ENCODE measurements at regions not wholly inside any gene's neighbourhood (a gene's known extent, or its start where the extent isn't known, plus 50 kb on each side); places are given as distances from the start of the nearest gene placed in this dataset.

GRCh38 chr6:156256161-156256560, 521.0 kb upstream of the ARID1B start:
- no CpG with 5 or more reads among the region's 10 CpGs for WGBS (ENCODE audit: insufficient coverage, insufficient read length)
- H3K9me3 ChIP-seq (ENCODE audit: control insufficient read depth, insufficient read depth, low read length): no peaks in the 10 kb centered on the region

GRCh38 chr6:156254240-156254639, 522.9 kb upstream of the ARID1B start:
- no peaks in the 10 kb centered on the region for H3K36me3 ChIP-seq (ENCODE audit: control insufficient read depth, insufficient read depth, low read length)
- no peak for DNase-seq (ENCODE audit: low read depth, low spot score)
- WGBS (ENCODE audit: insufficient coverage, insufficient read length): no CpG with 5 or more reads among the region's 5 CpGs

More at GRCh38 chr6:156256161-156256560, 521.0 kb upstream of the ARID1B start:
- no peak overlapping the region for H3K27ac ChIP-seq (ENCODE audit: low read length)
- no peaks in the 10 kb centered on the region for H3K4me1 ChIP-seq (ENCODE audit: control insufficient read depth, insufficient read depth, low read length)
- H3K4me3 ChIP-seq (ENCODE audit: low read length): no peak overlapping the region
- no peaks in the 10 kb centered on the region for H3K36me3 ChIP-seq (ENCODE audit: control insufficient read depth, insufficient read depth, low read length)
- no peak for DNase-seq (ENCODE audit: low read depth, low spot score)
- H3K27me3 ChIP-seq (ENCODE audit: control insufficient read depth, insufficient read depth, low read length): no peaks in the 10 kb centered on the region

GRCh38 chr6:156250593-156250992, 526.6 kb upstream of the ARID1B start:
- no CpG with 5 or more reads among the region's 5 CpGs for WGBS (ENCODE audit: insufficient coverage, insufficient read length)
- no peak for DNase-seq (ENCODE audit: low read depth, low spot score)
- H3K9me3 ChIP-seq (ENCODE audit: control insufficient read depth, insufficient read depth, low read length): no peaks in the 10 kb centered on the region
- no peaks in the 10 kb centered on the region for H3K36me3 ChIP-seq (ENCODE audit: control insufficient read depth, insufficient read depth, low read length)
- no peak overlapping the region for H3K4me3 ChIP-seq (ENCODE audit: low read length)
- H3K4me1 ChIP-seq (ENCODE audit: control insufficient read depth, insufficient read depth, low read length): no peaks in the 10 kb centered on the region
- H3K27me3 ChIP-seq (ENCODE audit: control insufficient read depth, insufficient read depth, low read length): no peaks in the 10 kb centered on the region
- H3K27ac ChIP-seq (ENCODE audit: low read length): no peak overlapping the region

More at GRCh38 chr6:156254240-156254639, 522.9 kb upstream of the ARID1B start:
- Histone ChIP-seq H3K4me3 (ENCODE audit: low read length) (no peak overlapping the region), H3K9me3 (ENCODE audit: control insufficient read depth, insufficient read depth, low read length) (no peaks in the 10 kb centered on the region), H3K27me3 (ENCODE audit: control insufficient read depth, insufficient read depth, low read length) (no peaks in the 10 kb centered on the region), H3K27ac (ENCODE audit: low read length) (no peak overlapping the region), H3K4me1 (ENCODE audit: control insufficient read depth, insufficient read depth, low read length) (no peaks in the 10 kb centered on the region)

- no CpG with 5 or more reads among the region's 3 CpGs for WGBS (ENCODE audit: insufficient coverage, insufficient read length)
- Histone ChIP-seq H3K27me3 (ENCODE audit: control insufficient read depth, insufficient read depth, low read length) (no peaks in the 10 kb centered on the region), H3K27ac (ENCODE audit: low read length) (no peak overlapping the region)
Measured at GRCh38 chr6:156242206-156242605, 535.0 kb upstream of the ARID1B start.

GRCh38 chr6:156231026-156231765, 546.0 kb upstream of the ARID1B start:
- Histone ChIP-seq H3K4me3 (ENCODE audit: low read length) (no peak overlapping the region), H3K27me3 (ENCODE audit: control insufficient read depth, insufficient read depth, low read length) (no peaks in the 10 kb centered on the region), H3K27ac (ENCODE audit: low read length) (no peak overlapping the region), H3K36me3 (ENCODE audit: control insufficient read depth, insufficient read depth, low read length) (no peaks in the 10 kb centered on the region), H3K4me1 (ENCODE audit: control insufficient read depth, insufficient read depth, low read length) (no peaks in the 10 kb centered on the region), H3K9me3 (ENCODE audit: control insufficient read depth, insufficient read depth, low read length) (no peaks in the 10 kb centered on the region)
- WGBS (ENCODE audit: insufficient coverage, insufficient read length): no CpG with 5 or more reads among the region's 10 CpGs
- DNase-seq (ENCODE audit: low read depth, low spot score): no peak

More at GRCh38 chr6:156242206-156242605, 535.0 kb upstream of the ARID1B start:
- DNase-seq (ENCODE audit: low read depth, low spot score): no peak
- Histone ChIP-seq H3K36me3 (ENCODE audit: control insufficient read depth, insufficient read depth, low read length) (no peaks in the 10 kb centered on the region), H3K4me1 (ENCODE audit: control insufficient read depth, insufficient read depth, low read length) (no peaks in the 10 kb centered on the region), H3K4me3 (ENCODE audit: low read length) (no peak overlapping the region), H3K9me3 (ENCODE audit: control insufficient read depth, insufficient read depth, low read length) (no peaks in the 10 kb centered on the region)

- no peak overlapping the region for H3K27ac ChIP-seq (ENCODE audit: low read length)
- DNase-seq (ENCODE audit: low read depth, low spot score): no peak
- no peaks in the 10 kb centered on the region for H3K27me3 ChIP-seq (ENCODE audit: control insufficient read depth, insufficient read depth, low read length)
- no peaks in the 10 kb centered on the region for H3K9me3 ChIP-seq (ENCODE audit: control insufficient read depth, insufficient read depth, low read length)
- H3K4me1 ChIP-seq (ENCODE audit: control insufficient read depth, insufficient read depth, low read length): no peaks in the 10 kb centered on the region
- H3K4me3 ChIP-seq (ENCODE audit: low read length): no peak overlapping the region
- H3K36me3 ChIP-seq (ENCODE audit: control insufficient read depth, insufficient read depth, low read length): no peaks in the 10 kb centered on the region
Measured at GRCh38 chr6:156219973-156220372, 557.2 kb upstream of the ARID1B start.

- H3K4me3 ChIP-seq (ENCODE audit: low read length): no peak overlapping the region
- H3K36me3 ChIP-seq (ENCODE audit: control insufficient read depth, insufficient read depth, low read length): no peaks in the 10 kb centered on the region
- H3K4me1 ChIP-seq (ENCODE audit: control insufficient read depth, insufficient read depth, low read length): no peaks in the 10 kb centered on the region
- no peaks in the 10 kb centered on the region for H3K27me3 ChIP-seq (ENCODE audit: control insufficient read depth, insufficient read depth, low read length)
- H3K27ac ChIP-seq (ENCODE audit: low read length): no peak overlapping the region
- no peaks in the 10 kb centered on the region for H3K9me3 ChIP-seq (ENCODE audit: control insufficient read depth, insufficient read depth, low read length)
- DNase-seq (ENCODE audit: low read depth, low spot score): no peak
- WGBS (ENCODE audit: insufficient coverage, insufficient read length): no CpG with 5 or more reads among the region's 3 CpGs
Measured at GRCh38 chr6:156205678-156206077, 571.5 kb upstream of the ARID1B start.

- DNase-seq (ENCODE audit: low read depth, low spot score): no peak
- Histone ChIP-seq H3K36me3 (ENCODE audit: control insufficient read depth, insufficient read depth, low read length) (no peaks in the 10 kb centered on the region), H3K9me3 (ENCODE audit: control insufficient read depth, insufficient read depth, low read length) (no peaks in the 10 kb centered on the region), H3K4me3 (ENCODE audit: low read length) (no peak overlapping the region), H3K4me1 (ENCODE audit: control insufficient read depth, insufficient read depth, low read length) (no peaks in the 10 kb centered on the region), H3K27ac (ENCODE audit: low read length) (no peak overlapping the region), H3K27me3 (ENCODE audit: control insufficient read depth, insufficient read depth, low read length) (no peaks in the 10 kb centered on the region)
- 100% methylated on average over 2 of the region's 5 CpGs for WGBS (ENCODE audit: insufficient coverage, insufficient read length)
Measured at GRCh38 chr6:156199182-156199581, 578.0 kb upstream of the ARID1B start.

GRCh38 chr6:156197513-156197912, 579.7 kb upstream of the ARID1B start:
- DNase-seq (ENCODE audit: low read depth, low spot score): no peak
- WGBS (ENCODE audit: insufficient coverage, insufficient read length): no CpG with 5 or more reads among the region's 2 CpGs

GRCh38 chr6:156194981-156195380, 582.2 kb upstream of the ARID1B start:
- Histone ChIP-seq H3K9me3 (ENCODE audit: control insufficient read depth, insufficient read depth, low read length) (no peaks in the 10 kb centered on the region), H3K36me3 (ENCODE audit: control insufficient read depth, insufficient read depth, low read length) (no peaks in the 10 kb centered on the region)
- WGBS (ENCODE audit: insufficient coverage, insufficient read length): no CpG with 5 or more reads among the region's 2 CpGs

More at GRCh38 chr6:156197513-156197912, 579.7 kb upstream of the ARID1B start:
- H3K27ac ChIP-seq (ENCODE audit: low read length): no peak overlapping the region
- H3K4me3 ChIP-seq (ENCODE audit: low read length): no peak overlapping the region
- no peaks in the 10 kb centered on the region for H3K9me3 ChIP-seq (ENCODE audit: control insufficient read depth, insufficient read depth, low read length)
- no peaks in the 10 kb centered on the region for H3K36me3 ChIP-seq (ENCODE audit: control insufficient read depth, insufficient read depth, low read length)
- H3K4me1 ChIP-seq (ENCODE audit: control insufficient read depth, insufficient read depth, low read length): no peaks in the 10 kb centered on the region
- H3K27me3 ChIP-seq (ENCODE audit: control insufficient read depth, insufficient read depth, low read length): no peaks in the 10 kb centered on the region

GRCh38 chr6:156193381-156193780, 583.8 kb upstream of the ARID1B start:
- no CpG with 5 or more reads among the region's 4 CpGs for WGBS (ENCODE audit: insufficient coverage, insufficient read length)
- Histone ChIP-seq H3K27me3 (ENCODE audit: control insufficient read depth, insufficient read depth, low read length) (no peaks in the 10 kb centered on the region), H3K4me3 (ENCODE audit: low read length) (no peak overlapping the region), H3K9me3 (ENCODE audit: control insufficient read depth, insufficient read depth, low read length) (no peaks in the 10 kb centered on the region), H3K36me3 (ENCODE audit: control insufficient read depth, insufficient read depth, low read length) (no peaks in the 10 kb centered on the region), H3K4me1 (ENCODE audit: control insufficient read depth, insufficient read depth, low read length) (no peaks in the 10 kb centered on the region), H3K27ac (ENCODE audit: low read length) (no peak overlapping the region)
- DNase-seq (ENCODE audit: low read depth, low spot score): no peak

More at GRCh38 chr6:156194981-156195380, 582.2 kb upstream of the ARID1B start:
- no peaks in the 10 kb centered on the region for H3K4me1 ChIP-seq (ENCODE audit: control insufficient read depth, insufficient read depth, low read length)
- H3K4me3 ChIP-seq (ENCODE audit: low read length): no peak overlapping the region
- DNase-seq (ENCODE audit: low read depth, low spot score): no peak
- H3K27ac ChIP-seq (ENCODE audit: low read length): no peak overlapping the region
- no peaks in the 10 kb centered on the region for H3K27me3 ChIP-seq (ENCODE audit: control insufficient read depth, insufficient read depth, low read length)
